ENCODE measurements at regions not wholly inside any gene's neighbourhood (a gene's known extent, or its start where the extent isn't known, plus 50 kb on each side); places are given as distances from the start of the nearest gene placed in this dataset.

DNA sequence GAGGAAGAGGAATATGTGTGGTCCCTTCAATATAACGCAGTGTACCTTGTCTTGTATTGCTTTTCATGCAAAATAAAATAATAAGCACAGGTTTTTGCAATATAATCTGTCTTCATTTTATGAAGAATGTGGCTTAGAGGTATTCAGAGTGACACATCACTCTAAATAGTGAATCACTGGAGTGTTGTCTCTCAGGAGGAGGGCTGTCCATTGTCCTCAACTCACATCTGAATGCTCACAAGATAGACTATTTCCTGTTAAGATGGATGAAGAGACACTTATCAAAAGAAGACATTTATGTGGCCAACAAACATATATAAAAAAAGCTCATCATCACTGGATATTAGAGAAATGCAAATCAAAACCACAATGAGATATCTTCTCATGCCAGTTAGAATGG is 1147.5 kb upstream of the C9orf72 start:
- TF ChIP-seq POLR2A (IDR thresholded peaks at IDR 0.05; ENCODE audit: low read length), result no peak
- TF ChIP-seq GATA1 (IDR thresholded peaks at IDR 0.05; ENCODE audit: low read depth, low read length), result no peak

Measured in erythroblast (primary cell).